ENCODE measurements at regions not wholly inside any gene's neighbourhood (a gene's known extent, or its start where the extent isn't known, plus 50 kb on each side); places are given as distances from the start of the nearest gene placed in this dataset.
"Not testable (repeated sequence)": the region's sequence is repeated elsewhere in the genome, so short reads cannot be mapped to it uniquely, and the experiment has no call there.

GRCh38 chr9:34866614-34867013 lies 91.5 kb upstream of the PHF24 start:
- no peak for DNase-seq
- TF ChIP-seq, protein P1, sequence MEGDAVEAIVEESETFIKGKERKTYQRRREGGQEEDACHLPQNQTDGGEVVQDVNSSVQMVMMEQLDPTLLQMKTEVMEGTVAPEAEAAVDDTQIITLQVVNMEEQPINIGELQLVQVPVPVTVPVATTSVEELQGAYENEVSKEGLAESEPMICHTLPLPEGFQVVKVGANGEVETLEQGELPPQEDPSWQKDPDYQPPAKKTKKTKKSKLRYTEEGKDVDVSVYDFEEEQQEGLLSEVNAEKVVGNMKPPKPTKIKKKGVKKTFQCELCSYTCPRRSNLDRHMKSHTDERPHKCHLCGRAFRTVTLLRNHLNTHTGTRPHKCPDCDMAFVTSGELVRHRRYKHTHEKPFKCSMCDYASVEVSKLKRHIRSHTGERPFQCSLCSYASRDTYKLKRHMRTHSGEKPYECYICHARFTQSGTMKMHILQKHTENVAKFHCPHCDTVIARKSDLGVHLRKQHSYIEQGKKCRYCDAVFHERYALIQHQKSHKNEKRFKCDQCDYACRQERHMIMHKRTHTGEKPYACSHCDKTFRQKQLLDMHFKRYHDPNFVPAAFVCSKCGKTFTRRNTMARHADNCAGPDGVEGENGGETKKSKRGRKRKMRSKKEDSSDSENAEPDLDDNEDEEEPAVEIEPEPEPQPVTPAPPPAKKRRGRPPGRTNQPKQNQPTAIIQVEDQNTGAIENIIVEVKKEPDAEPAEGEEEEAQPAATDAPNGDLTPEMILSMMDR (IDR thresholded peaks at IDR 0.05; ENCODE audit: partially characterized antibody, unreplicated experiment), result no peak
- Mint-ChIP-seq H3K4me1 (ENCODE audit: low read depth, unreplicated experiment) (no peaks in the 10 kb centered on the region), H3K27ac (ENCODE audit: unreplicated experiment) (no peak overlapping the region), H3K4me3 (ENCODE audit: unreplicated experiment) (no peak overlapping the region), H3K9me3 (ENCODE audit: unreplicated experiment) (peaks cover 2% of the 10 kb centered on the region), H3K36me3 (ENCODE audit: unreplicated experiment) (peaks cover 3% of the 10 kb centered on the region), H3K27me3 (ENCODE audit: unreplicated experiment) (no peaks in the 10 kb centered on the region)

- H3K4me3 Mint-ChIP-seq (ENCODE audit: unreplicated experiment), result no peak overlapping the region
- TF ChIP-seq, protein P1 (IDR thresholded peaks at IDR 0.05; ENCODE audit: partially characterized antibody, unreplicated experiment), result no peak
- H3K27me3 Mint-ChIP-seq (ENCODE audit: unreplicated experiment), result no peaks in the 10 kb centered on the region
- H3K4me1 Mint-ChIP-seq (ENCODE audit: low read depth, unreplicated experiment), result no peaks in the 10 kb centered on the region
- no peak for DNase-seq
- no peak overlapping the region for H3K27ac Mint-ChIP-seq (ENCODE audit: unreplicated experiment)
- peaks cover 2% of the 10 kb centered on the region for H3K9me3 Mint-ChIP-seq (ENCODE audit: unreplicated experiment)
- H3K36me3 Mint-ChIP-seq (ENCODE audit: unreplicated experiment), result peaks cover 14% of the 10 kb centered on the region
Observed at GRCh38 chr9:34863426-34863825, 94.7 kb upstream of the PHF24 start.

DNA sequence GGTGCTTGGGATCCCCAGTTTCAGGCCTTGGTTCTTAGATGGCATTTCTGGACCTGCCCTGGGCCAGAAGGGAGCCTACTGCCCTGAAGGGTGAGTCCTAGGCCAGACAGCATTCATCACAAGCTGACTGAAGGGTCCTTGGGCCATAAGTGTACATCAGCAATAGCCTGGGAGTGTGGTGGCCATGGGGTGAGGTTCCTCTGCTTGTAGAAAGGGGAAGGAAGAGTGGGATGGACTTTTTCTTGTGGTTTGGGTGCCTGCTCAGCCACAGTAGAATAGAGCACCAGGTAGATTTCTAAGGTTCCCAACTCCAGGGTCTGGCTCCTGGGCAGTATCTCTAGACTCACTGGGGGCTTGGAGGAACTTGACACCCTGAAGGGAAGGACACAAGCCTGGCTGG lies 95.2 kb upstream of the PHF24 start:
- TF ChIP-seq, protein P1 (IDR thresholded peaks at IDR 0.05; ENCODE audit: partially characterized antibody, unreplicated experiment), result no peak
- Mint-ChIP-seq H3K27me3 (ENCODE audit: unreplicated experiment) (no peaks in the 10 kb centered on the region), H3K4me3 (ENCODE audit: unreplicated experiment) (no peak overlapping the region), H3K27ac (ENCODE audit: unreplicated experiment) (no peak overlapping the region), H3K9me3 (ENCODE audit: unreplicated experiment) (peaks cover 5% of the 10 kb centered on the region), H3K36me3 (ENCODE audit: unreplicated experiment) (peaks cover 14% of the 10 kb centered on the region), H3K4me1 (ENCODE audit: low read depth, unreplicated experiment) (no peaks in the 10 kb centered on the region)
- no peak for DNase-seq

- TF ChIP-seq, protein P1 (IDR thresholded peaks at IDR 0.05; ENCODE audit: partially characterized antibody, unreplicated experiment), result no peak
- DNase-seq, result no peak
- no peak overlapping the region for H3K27ac Mint-ChIP-seq (ENCODE audit: unreplicated experiment)
- H3K36me3 Mint-ChIP-seq (ENCODE audit: unreplicated experiment), result peaks cover 14% of the 10 kb centered on the region
- H3K4me1 Mint-ChIP-seq (ENCODE audit: low read depth, unreplicated experiment), result no peaks in the 10 kb centered on the region
- H3K27me3 Mint-ChIP-seq (ENCODE audit: unreplicated experiment), result no peaks in the 10 kb centered on the region
- H3K9me3 Mint-ChIP-seq (ENCODE audit: unreplicated experiment), result peaks cover 8% of the 10 kb centered on the region
- no peak overlapping the region for H3K4me3 Mint-ChIP-seq (ENCODE audit: unreplicated experiment)
Observed at GRCh38 chr9:34862043-34862442, 96.0 kb upstream of the PHF24 start.

DNA sequence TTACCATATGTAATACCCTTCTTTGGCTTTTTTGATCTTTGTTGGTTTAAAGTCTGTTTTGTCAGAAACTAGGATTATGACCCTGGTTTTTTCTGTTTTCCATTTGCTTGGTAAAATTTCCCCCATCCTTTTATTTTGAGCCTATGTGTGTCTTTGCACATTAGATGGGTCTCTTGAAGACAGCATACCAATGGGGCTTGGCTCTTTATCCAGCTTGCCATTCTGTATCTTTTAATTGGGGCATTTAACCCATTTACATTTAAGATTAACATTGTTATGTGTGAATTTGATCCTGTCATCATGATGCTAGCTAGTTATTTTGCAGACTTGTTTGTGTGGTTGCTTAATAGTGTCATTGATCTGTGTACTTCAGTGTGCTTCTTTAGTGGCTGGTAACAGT lies 103.1 kb upstream of the PHF24 start:
- peaks cover 10% of the 10 kb centered on the region for H3K9me3 Mint-ChIP-seq (ENCODE audit: unreplicated experiment)
- not testable (repeated sequence) for H3K27me3 Mint-ChIP-seq (ENCODE audit: unreplicated experiment); H3K36me3 Mint-ChIP-seq (ENCODE audit: unreplicated experiment); H3K27ac Mint-ChIP-seq (ENCODE audit: unreplicated experiment); H3K4me1 Mint-ChIP-seq (ENCODE audit: low read depth, unreplicated experiment); H3K4me3 Mint-ChIP-seq (ENCODE audit: unreplicated experiment); DNase-seq

DNA sequence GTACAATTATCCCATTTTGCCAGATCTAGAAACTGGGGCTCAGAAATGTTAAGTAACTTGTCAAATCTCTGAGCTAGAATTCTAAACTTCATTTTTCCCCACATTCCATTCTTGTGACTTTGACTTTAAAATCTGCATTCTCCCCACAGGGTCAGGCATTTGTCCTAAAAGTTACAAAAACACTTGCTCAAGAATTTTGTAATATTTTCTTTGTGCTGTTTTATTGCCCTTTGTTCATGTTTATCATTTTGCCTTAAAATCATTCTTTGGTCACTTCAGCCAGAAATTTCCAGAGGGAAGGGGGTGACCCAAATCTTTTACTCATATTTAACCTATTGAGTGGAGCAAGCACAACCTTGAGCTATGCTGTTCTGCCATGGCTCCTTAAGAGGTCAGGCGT lies 120.1 kb upstream of the CCL21 start:
- TF ChIP-seq, protein P1 (IDR thresholded peaks at IDR 0.05; ENCODE audit: partially characterized antibody, unreplicated experiment), result no peak
- Mint-ChIP-seq H3K27me3 (ENCODE audit: unreplicated experiment) (no peaks in the 10 kb centered on the region), H3K9me3 (ENCODE audit: unreplicated experiment) (peaks cover 2% of the 10 kb centered on the region), H3K27ac (ENCODE audit: unreplicated experiment) (no peak overlapping the region), H3K4me1 (ENCODE audit: low read depth, unreplicated experiment) (no peaks in the 10 kb centered on the region), H3K4me3 (ENCODE audit: unreplicated experiment) (no peak overlapping the region), H3K36me3 (ENCODE audit: unreplicated experiment) (no peaks in the 10 kb centered on the region)
- no peak for DNase-seq
